Body of pancreas (tissue), 4 donors: ENCODE measurements at regions not wholly inside any gene's neighbourhood (a gene's known extent, or its start where the extent isn't known, plus 50 kb on each side); places are given as distances from the start of the nearest gene placed in this dataset.
"Not testable (repeated sequence)": the region's sequence is repeated elsewhere in the genome, so short reads cannot be mapped to it uniquely, and the experiment has no call there.

Experiments used
- POLR2A ChIP-seq, 3 donors: fragments of 450-650 bp; IDR thresholded peaks; one replicate each; pipeline ENCODE4 v1.6.1; 2016; ENCODE audit warnings: antibody characterized with exemption in 3 of 3, mild to moderate bottlenecking in 2 of 3
- TF ChIP-seq, protein P1 (sequence below), 7 experiments: fragments of 450-650 bp in 4 of 7; fragments of 200-600 bp in 3 of 7; sonication (generic) in 3 of 7; IDR thresholded peaks; one replicate each; pipeline ENCODE4 v1.5.1; 2016 to 2019; ENCODE audit warnings: antibody characterized with exemption in 7 of 7

GRCh38 chr9:40753288-40753687 lies 375.2 kb downstream of the FOXD4L6 start:
- TF ChIP-seq, protein P1, sequence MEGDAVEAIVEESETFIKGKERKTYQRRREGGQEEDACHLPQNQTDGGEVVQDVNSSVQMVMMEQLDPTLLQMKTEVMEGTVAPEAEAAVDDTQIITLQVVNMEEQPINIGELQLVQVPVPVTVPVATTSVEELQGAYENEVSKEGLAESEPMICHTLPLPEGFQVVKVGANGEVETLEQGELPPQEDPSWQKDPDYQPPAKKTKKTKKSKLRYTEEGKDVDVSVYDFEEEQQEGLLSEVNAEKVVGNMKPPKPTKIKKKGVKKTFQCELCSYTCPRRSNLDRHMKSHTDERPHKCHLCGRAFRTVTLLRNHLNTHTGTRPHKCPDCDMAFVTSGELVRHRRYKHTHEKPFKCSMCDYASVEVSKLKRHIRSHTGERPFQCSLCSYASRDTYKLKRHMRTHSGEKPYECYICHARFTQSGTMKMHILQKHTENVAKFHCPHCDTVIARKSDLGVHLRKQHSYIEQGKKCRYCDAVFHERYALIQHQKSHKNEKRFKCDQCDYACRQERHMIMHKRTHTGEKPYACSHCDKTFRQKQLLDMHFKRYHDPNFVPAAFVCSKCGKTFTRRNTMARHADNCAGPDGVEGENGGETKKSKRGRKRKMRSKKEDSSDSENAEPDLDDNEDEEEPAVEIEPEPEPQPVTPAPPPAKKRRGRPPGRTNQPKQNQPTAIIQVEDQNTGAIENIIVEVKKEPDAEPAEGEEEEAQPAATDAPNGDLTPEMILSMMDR (IDR thresholded peaks at IDR 0.05) = not testable (repeated sequence)
- TF ChIP-seq POLR2A (IDR thresholded peaks at IDR 0.05) = not testable (repeated sequence)
